ENCODE measurements at regions not wholly inside any gene's neighbourhood (a gene's known extent, or its start where the extent isn't known, plus 50 kb on each side); places are given as distances from the start of the nearest gene placed in this dataset.

DNA sequence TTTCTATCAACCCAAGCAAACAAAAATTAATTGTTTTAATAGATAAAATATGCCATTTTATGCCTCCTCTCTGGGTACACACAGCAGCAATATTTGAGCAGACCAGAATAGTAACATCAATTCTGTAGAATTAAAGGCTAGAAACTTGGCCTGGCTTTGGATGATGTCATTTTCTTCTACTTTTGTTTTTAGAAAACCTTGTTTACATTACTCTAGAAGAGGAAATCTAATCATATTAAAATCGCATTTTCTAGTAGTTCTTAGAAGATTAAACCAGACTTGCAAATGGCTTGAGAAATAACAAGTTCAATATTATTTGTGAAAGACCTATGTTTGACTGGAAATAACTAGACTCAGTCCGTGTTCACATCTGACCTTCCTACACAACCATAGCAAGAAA, 102.3 kb upstream of the RFX8 start:
- TF ChIP-seq POLR2AphosphoS5 (IDR thresholded peaks at IDR 0.05) (no peak), POLR2A (IDR thresholded peaks at IDR 0.05) (no peak), EP300 (IDR thresholded peaks at IDR 0.05) (no peak)
- TF ChIP-seq, protein P1, sequence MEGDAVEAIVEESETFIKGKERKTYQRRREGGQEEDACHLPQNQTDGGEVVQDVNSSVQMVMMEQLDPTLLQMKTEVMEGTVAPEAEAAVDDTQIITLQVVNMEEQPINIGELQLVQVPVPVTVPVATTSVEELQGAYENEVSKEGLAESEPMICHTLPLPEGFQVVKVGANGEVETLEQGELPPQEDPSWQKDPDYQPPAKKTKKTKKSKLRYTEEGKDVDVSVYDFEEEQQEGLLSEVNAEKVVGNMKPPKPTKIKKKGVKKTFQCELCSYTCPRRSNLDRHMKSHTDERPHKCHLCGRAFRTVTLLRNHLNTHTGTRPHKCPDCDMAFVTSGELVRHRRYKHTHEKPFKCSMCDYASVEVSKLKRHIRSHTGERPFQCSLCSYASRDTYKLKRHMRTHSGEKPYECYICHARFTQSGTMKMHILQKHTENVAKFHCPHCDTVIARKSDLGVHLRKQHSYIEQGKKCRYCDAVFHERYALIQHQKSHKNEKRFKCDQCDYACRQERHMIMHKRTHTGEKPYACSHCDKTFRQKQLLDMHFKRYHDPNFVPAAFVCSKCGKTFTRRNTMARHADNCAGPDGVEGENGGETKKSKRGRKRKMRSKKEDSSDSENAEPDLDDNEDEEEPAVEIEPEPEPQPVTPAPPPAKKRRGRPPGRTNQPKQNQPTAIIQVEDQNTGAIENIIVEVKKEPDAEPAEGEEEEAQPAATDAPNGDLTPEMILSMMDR (IDR thresholded peaks at IDR 0.05): no peak
